NK-92 treated with Interleukin-12 subunit alpha and Interleukin-12 subunit beta, amount 100 ng/mL, for 24 hours (cell line): ENCODE measurements at regions not wholly inside any gene's neighbourhood (a gene's known extent, or its start where the extent isn't known, plus 50 kb on each side); places are given as distances from the start of the nearest gene placed in this dataset.
A peak's percentile ranks its signal among the peaks of the same experiment; 100 is the strongest.
"Not testable (repeated sequence)": the region's sequence is repeated elsewhere in the genome, so short reads cannot be mapped to it uniquely, and the experiment has no call there.

Source experiments
- DNase-seq: peaks from one replicate; lab custom pipeline; 2025; lab: John Stamatoyannopoulos, UW

- DNase-seq, result peak; percentile 44
Observed at GRCh38 chr1:244322791-244323521, 128.8 kb downstream of the ADSS2 start.

- no peak for DNase-seq
Observed at GRCh38 chr1:244324176-244324883, 127.4 kb downstream of the ADSS2 start.

- DNase-seq, result peak; percentile 9
Observed at GRCh38 chr1:244325056-244325758, 126.5 kb downstream of the ADSS2 start.

GRCh38 chr1:244326757-244327156 is 125.0 kb downstream of the ADSS2 start:
- DNase-seq, result no peak

GRCh38 chr1:244327533-244327932 is 124.2 kb downstream of the ADSS2 start:
- no peak for DNase-seq

- DNase-seq, result no peak
Observed at GRCh38 chr1:244328476-244328875, 123.2 kb downstream of the ADSS2 start.

- DNase-seq, result no peak
Observed at GRCh38 chr1:244329591-244330317, 122.0 kb downstream of the ADSS2 start.

- no peak for DNase-seq
Observed at GRCh38 chr1:244330318-244330625, 121.4 kb downstream of the ADSS2 start.

GRCh38 chr1:244332761-244333160 is 118.9 kb downstream of the ADSS2 start:
- DNase-seq, result not testable (repeated sequence)

GRCh38 chr1:244334315-244334714 is 117.4 kb downstream of the ADSS2 start:
- DNase-seq, result not testable (repeated sequence)

GRCh38 chr1:244334842-244335241 is 116.9 kb downstream of the ADSS2 start:
- not testable (repeated sequence) for DNase-seq

- no peak for DNase-seq
Observed at GRCh38 chr1:244335456-244335855, 116.3 kb downstream of the ADSS2 start.

GRCh38 chr1:244336232-244336899 is 115.3 kb downstream of the ADSS2 start:
- no peak for DNase-seq

- DNase-seq, result no peak
Observed at GRCh38 chr1:244337839-244338238, 113.9 kb downstream of the ADSS2 start.

- no peak for DNase-seq
Observed at GRCh38 chr1:244339073-244339692, 112.5 kb downstream of the ADSS2 start.

GRCh38 chr1:244339776-244340175 is 111.9 kb downstream of the ADSS2 start:
- DNase-seq, result no peak

- no peak for DNase-seq
Observed at GRCh38 chr1:244340396-244340795, 111.3 kb downstream of the ADSS2 start.

- DNase-seq, result peak; percentile 15
Observed at GRCh38 chr1:244341455-244342450, 110.0 kb downstream of the ADSS2 start.

- DNase-seq, result no peak
Observed at GRCh38 chr1:244344001-244344400, 107.7 kb downstream of the ADSS2 start.

GRCh38 chr1:244346972-244347618 is 104.6 kb downstream of the ADSS2 start:
- no peak for DNase-seq
